HG03280 (cell line): ENCODE measurements at regions not wholly inside any gene's neighbourhood (a gene's known extent, or its start where the extent isn't known, plus 50 kb on each side); places are given as distances from the start of the nearest gene placed in this dataset.
A peak's percentile ranks its signal among the peaks of the same experiment; 100 is the strongest.
"Not testable (repeated sequence)": the region's sequence is repeated elsewhere in the genome, so short reads cannot be mapped to it uniquely, and the experiment has no call there.

Source experiments
- ATAC-seq: cut with Tn5 transposase; IDR thresholded peaks from one replicate; pipeline ENCODE4 v1.9.1; 2021; ENCODE audit warnings: mild to moderate bottlenecking, moderate library complexity; ENCODE audit not compliant: unreplicated experiment

DNA sequence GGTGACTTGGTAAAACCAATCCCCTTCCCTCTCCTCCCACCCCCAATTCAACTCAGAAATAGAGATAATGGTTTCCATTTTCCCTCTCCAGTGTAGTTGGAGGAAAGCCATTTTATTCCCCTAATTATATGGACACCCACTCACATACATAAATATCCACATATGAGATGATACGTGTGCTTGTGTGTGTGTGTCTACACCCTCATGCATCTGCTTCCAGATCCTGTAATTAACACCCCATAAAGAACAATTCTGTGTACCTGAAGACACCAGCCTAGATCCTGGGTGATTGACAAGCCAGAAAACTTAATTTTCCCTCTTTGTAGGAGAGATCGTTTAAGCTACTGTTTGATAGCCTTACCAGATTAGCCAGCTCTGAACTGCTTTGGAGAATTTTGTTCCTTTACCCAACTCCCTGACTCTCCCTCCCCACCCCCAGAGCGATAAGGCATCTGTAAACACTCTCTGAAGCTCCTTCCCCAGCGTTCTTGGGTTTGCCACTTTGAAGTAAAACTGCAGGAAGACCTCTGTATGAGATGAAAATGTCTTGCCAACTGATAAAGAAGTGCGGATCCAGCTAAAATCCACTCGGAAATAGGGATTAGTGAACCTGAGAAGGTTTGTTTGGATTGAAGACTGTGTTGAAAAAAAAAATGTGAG is 175.7 kb downstream of the RGS9 start:
- ATAC-seq: no peak

GRCh38 chr17:65311261-65311660 is 174.1 kb downstream of the RGS9 start:
- ATAC-seq: no peak

GRCh38 chr17:65307961-65308316 is 170.8 kb downstream of the RGS9 start:
- no peak for ATAC-seq

DNA sequence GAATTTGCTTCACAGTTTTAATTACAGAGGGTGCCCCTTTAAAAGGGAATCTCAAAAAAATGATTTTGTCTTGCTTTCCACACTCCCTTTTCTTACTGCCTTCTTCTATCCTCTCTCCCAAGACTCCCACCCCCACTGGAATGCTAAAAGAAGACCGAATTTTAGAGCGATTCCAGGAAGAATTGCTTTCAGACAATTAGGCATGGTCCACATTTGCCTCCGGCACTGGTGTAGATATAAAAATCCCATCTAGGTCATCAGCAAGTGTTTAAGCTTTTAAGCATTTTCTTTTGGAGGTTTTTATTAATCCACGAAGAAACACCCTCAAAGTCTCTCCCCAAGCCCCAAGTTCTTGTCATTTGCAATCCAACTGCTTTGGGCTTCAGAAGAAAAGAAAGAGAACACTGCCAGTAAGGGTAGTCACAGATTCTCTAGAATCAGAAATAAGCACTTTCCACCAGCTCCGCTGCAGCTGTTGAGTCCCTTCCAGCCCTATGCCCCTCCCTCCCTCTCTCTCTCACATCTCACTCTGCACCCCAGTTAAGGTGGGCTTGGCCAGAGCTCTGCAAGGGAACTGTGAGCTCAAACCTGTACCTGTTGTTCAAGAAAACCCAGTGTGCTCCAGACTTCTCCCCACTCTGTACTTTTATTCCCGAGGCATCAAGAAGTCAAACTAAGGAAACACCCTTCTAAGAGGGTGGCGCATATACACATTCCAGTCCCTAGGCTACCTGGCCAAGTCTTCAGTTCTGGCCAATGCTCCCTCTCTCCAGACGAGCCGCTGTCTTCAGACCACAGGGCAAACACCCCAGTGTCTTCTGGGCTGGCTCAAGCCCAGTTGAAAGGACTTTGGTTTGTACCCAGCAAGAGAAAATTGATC is 170.2 kb downstream of the RGS9 start:
- no peak for ATAC-seq

GRCh38 chr17:65305778-65306177 is 168.6 kb downstream of the RGS9 start:
- ATAC-seq: no peak

DNA sequence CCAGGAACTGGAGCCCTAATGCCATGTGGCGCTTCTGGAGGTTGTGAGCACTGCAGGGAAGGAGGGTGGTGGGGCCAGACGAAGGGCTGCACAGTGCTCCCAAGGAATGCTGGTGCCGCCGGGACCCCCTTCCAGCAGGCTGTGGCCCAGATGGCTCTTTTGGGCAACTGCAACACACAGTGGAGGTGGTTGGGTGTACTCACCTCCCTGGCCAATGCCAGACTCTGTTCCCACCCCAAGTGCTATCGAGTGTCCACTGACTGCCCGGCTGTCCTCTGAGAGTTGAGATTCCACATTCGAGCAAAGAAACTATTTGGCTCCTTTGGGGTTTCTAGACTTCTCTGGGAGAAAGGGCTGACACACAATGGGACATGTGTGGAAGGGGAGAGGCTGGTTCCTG is 167.9 kb downstream of the RGS9 start:
- ATAC-seq: no peak

GRCh38 chr17:65301882-65302281 is 164.7 kb downstream of the RGS9 start:
- ATAC-seq: not testable (repeated sequence)

- ATAC-seq: no peak
Measured at GRCh38 chr17:65301184-65301583, 164.0 kb downstream of the RGS9 start.

DNA sequence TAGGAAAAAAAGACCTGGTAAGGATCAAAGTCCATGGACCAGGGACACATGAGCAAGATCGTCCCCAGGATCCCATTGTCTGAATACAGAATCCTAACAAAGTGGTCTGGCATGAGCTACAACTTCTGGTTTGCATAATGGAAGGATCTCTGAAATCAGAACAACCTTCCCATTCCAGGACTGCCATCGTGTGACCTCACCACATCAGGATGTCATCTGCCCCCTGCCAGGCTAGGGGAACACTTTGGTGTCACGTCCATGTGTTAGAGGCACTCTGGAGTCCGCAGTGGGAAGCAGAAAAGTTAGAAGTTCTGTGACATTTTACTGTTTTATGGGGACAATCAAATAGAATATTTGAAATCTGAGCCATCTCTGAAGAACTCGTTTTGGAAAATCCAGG is 160.7 kb downstream of the RGS9 start:
- ATAC-seq: no peak

DNA sequence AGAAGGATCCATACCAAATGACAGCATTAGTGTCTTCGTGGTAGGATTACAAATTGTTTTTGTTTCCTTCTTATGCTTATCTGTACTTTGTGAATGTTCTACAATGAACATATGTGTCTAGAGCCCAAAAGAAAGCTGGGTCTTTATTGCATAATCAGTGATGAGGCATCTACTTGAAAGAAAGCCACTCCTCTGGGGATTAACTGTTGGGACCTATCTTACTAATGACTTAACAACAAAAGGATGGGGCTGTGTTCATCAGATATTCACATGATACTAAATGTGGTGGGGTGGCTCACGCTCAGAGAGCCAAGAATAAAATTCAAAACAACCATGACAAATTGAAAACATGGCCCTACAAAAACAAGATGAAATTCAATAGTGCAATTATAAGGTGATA is 160.2 kb downstream of the RGS9 start:
- no peak for ATAC-seq

- peak; percentile 73 for ATAC-seq
Measured at GRCh38 chr17:65294181-65294719, 157.1 kb downstream of the RGS9 start.

GRCh38 chr17:65293584-65294180 is 156.5 kb downstream of the RGS9 start:
- no peak for ATAC-seq

- no peak for ATAC-seq
Measured at GRCh38 chr17:65292430-65292829, 155.3 kb downstream of the RGS9 start.

- ATAC-seq: not testable (repeated sequence)
Measured at GRCh38 chr17:65291301-65291700, 154.1 kb downstream of the RGS9 start.

- ATAC-seq: no peak
Measured at GRCh38 chr17:65290616-65291015, 153.4 kb downstream of the RGS9 start.

DNA sequence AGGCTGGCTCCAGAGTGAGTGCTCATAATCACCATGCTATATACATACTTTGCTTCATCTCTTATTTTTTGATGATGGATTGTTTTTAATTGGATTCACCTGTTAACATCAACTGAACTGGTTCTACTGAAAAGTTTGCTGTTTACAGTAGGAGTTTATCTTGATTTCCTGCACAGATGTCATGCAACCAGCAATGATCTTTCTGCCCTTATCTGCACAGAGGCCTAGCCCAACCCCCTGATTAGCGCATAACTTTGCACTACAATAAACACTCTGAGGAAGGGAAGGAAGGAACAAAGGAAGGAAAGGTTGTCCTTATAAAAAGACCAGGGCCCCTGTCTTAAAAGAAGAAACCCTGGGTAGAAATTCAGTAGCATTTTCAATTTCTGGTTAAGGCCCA is 152.9 kb downstream of the RGS9 start:
- ATAC-seq: no peak

- no peak for ATAC-seq
Measured at GRCh38 chr17:65287040-65287439, 149.9 kb downstream of the RGS9 start.

DNA sequence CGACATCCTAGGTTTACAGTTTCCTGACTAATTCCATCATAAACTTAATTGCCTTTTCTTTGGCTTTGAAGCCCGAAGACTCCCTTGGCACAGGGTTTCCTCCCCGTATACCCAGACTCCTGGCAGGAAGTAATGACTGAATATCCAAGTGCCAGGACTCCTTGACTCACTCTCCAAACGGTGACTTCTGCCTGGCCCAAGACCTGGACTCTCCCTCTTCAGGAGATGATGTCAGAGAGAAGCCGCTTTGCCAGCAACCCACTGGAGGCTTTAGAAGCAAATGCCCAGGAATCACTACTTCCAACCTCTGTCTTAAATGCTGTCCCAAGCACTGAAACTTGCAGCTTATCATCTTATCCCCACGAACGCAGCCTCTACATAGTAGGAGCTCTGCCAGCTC is 146.5 kb downstream of the RGS9 start:
- ATAC-seq: no peak

DNA sequence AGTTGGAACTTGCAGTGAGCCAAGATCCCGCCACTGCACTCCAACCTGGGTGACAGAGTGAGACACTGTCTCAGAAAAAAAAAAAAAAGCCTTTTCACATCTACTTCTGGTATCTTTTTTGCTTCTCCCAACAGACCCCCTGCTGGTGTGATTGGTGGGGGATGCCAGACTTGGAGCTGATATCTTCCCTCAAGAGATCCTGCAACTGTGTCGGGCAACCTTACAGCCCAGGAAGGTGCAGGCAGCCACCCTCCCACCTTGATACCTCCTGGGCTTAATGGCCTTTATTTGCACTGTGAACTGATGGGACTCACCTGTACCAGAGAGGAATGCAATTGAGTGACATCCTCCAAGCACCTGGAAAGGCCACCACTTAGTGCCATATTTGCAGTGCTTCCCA is 142.3 kb downstream of the RGS9 start:
- no peak for ATAC-seq

DNA sequence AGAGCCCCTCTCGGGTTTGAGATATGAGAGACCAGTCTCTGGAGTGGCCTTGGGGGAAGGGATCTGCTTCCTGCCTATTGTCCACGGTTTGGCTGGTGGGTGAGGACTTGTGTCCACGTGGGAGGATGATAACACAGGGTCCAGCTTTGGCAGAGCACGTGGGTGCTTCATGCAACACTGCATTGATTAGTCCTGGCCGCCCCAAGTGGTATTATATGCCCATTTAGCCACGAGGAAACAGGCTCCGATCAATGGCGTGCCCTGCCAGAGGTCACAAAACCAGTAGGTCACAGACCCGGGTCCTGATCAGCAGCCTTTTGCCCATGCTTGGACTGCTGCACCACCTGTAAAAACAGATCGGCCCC is 141.6 kb downstream of the RGS9 start:
- no peak for ATAC-seq

- no peak for ATAC-seq
Measured at GRCh38 chr17:65278050-65278819, 141.1 kb downstream of the RGS9 start.
